GM12878 (cell line): ENCODE measurements at regions not wholly inside any gene's neighbourhood (a gene's known extent, or its start where the extent isn't known, plus 50 kb on each side); places are given as distances from the start of the nearest gene placed in this dataset.

Experiments
- ATAC-seq: fragments of 200-7000 bp; cut with Tn5 transposase; 3 replicates; pipeline ENCODE4 v1.9.1; 2020; ENCODE audit warnings: mild to moderate bottlenecking, moderate library complexity
- BruUV-seq: library from RNA; stranded (reverse); fragments of 400-500 nt; replicated peaks from 2 replicates; lab custom pipeline; 2021; lab: Mats Ljungman, UMichigan
- CTCF ChIA-PET: fragments of 300-600 bp; sonication (Branson Sonifier 250); formaldehyde crosslinking; extraction: SDS; loops from one replicate; lab custom pipeline; 2021; ENCODE audit warnings: inconsistent platforms; lab: Yijun Ruan, JAX
- POLR2A ChIA-PET: fragments of 350-600 bp; formaldehyde crosslinking; extraction: SDS; loops from one replicate; lab custom pipeline; 2021; ENCODE audit warnings: inconsistent platforms; lab: Charles Lee
- RAD21 ChIA-PET: fragments of 300-600 bp; sonication (Branson Sonifier 250); formaldehyde crosslinking; loops from one replicate; lab custom pipeline; 2023; ENCODE audit warnings: antibody characterized with exemption; ENCODE audit not compliant: unreplicated experiment; lab: Charles Lee
- SMC1A ChIA-PET: fragments of 300-600 bp; sonication (Branson Sonifier 250); formaldehyde crosslinking; loops from one replicate; lab custom pipeline; 2023; ENCODE audit not compliant: unreplicated experiment, uncharacterized antibody; lab: Charles Lee
- DNase-seq: peaks from one replicate; pipeline ENCODE4 v3.0.0-alpha.2; 2011; ENCODE audit warnings: low read depth, low spot score
- FAIRE-seq: peaks from 3 replicates; lab custom pipeline; 2011; peaks lifted over from hg19 to GRCh38; lab: Jason Lieb, UNC
- H2AFZ ChIP-seq: 2 replicates; pipeline ENCODE4 v1.6.0; 2011; ENCODE audit warnings: low read depth, low read length, control low read depth; ENCODE audit not compliant: control insufficient read depth
- H3K27ac ChIP-seq: 2 replicates; pipeline ENCODE4 v1.5.1; 2011; ENCODE audit warnings: control low read depth; ENCODE audit not compliant: control insufficient read depth, insufficient read depth
- H3K27me3 ChIP-seq, 2 experiments: replicated peaks in 1 of 2; 2 replicates each; pipeline versions ENCODE4 v1.6.0 to v1.6.1; 2011; ENCODE audit warnings: low read length in 1 of 2; ENCODE audit not compliant: control insufficient read depth in 2 of 2, insufficient read depth in 2 of 2
- H3K36me3 ChIP-seq, 2 experiments: 2 replicates each; pipeline ENCODE4 v1.5.1; 2011; ENCODE audit warnings: low read length in 1 of 2; ENCODE audit not compliant: control insufficient read depth in 2 of 2, insufficient read depth in 2 of 2
- H3K4me1 ChIP-seq: 2 replicates; pipeline ENCODE4 v1.6.1; 2011; ENCODE audit warnings: mild to moderate bottlenecking, low read length, moderate library complexity, mixed read lengths; ENCODE audit not compliant: control insufficient read depth, insufficient read depth
- H3K4me2 ChIP-seq: 2 replicates; pipeline ENCODE4 v1.6.0; 2011; ENCODE audit warnings: control low read depth; ENCODE audit not compliant: control insufficient read depth, insufficient read depth
- H3K4me3 ChIP-seq: fragments of 200-600 bp; sonication (generic); 2 replicates; pipeline ENCODE4 v1.5.1; 2016
- H3K79me2 ChIP-seq: 2 replicates; pipeline ENCODE4 v1.6.0; 2011; ENCODE audit warnings: low read length; ENCODE audit not compliant: control insufficient read depth, insufficient read depth
- H3K9ac ChIP-seq: 2 replicates; pipeline ENCODE4 v1.8.0; 2011; ENCODE audit warnings: low read length, control low read depth, mixed read lengths; ENCODE audit not compliant: control insufficient read depth, insufficient read depth
- H3K9me3 ChIP-seq: replicated peaks from 3 replicates; pipeline ENCODE4 v1.5.1; 2011; ENCODE audit warnings: mild to moderate bottlenecking, low read length; ENCODE audit not compliant: control insufficient read depth, insufficient read depth
- H4K20me1 ChIP-seq: 2 replicates; pipeline ENCODE4 v1.6.0; 2011; ENCODE audit not compliant: control insufficient read depth, insufficient read depth
- ATF2 ChIP-seq: IDR thresholded peaks from 2 replicates; pipeline ENCODE4 v1.6.1; 2012; ENCODE audit warnings: low read length, inconsistent platforms
- BACH1 ChIP-seq: fragments of 450-650 bp; IDR thresholded peaks from 2 replicates; pipeline ENCODE4 v1.6.1; 2017; ENCODE audit warnings: mild to moderate bottlenecking, borderline replicate concordance
- EED ChIP-seq: sonication (generic); IDR thresholded peaks from 2 replicates; pipeline ENCODE4 v1.6.1; 2016; ENCODE audit warnings: antibody characterized with exemption, low read depth
- ETV6 ChIP-seq, 2 experiments: fragments of 450-650 bp in 1 of 2; IDR thresholded peaks in 1 of 2; conservative IDR thresholded peaks in 1 of 2; 2 replicates each; pipeline ENCODE4 v1.6.1; 2014; ENCODE audit warnings: antibody characterized with exemption in 1 of 2, borderline replicate concordance in 1 of 2, low read depth in 1 of 2, mild to moderate bottlenecking in 1 of 2, moderate library complexity in 1 of 2
- FOS ChIP-seq: IDR thresholded peaks from 3 replicates; pipeline ENCODE4 v1.6.1; 2011; ENCODE audit warnings: borderline replicate concordance; ENCODE audit not compliant: insufficient read length; ENCODE audit errors: extremely low read depth
- JUNB ChIP-seq: IDR thresholded peaks from 2 replicates; pipeline ENCODE4 v1.6.1; 2016; ENCODE audit warnings: antibody characterized with exemption, mild to moderate bottlenecking
- JUND ChIP-seq: IDR thresholded peaks from 2 replicates; pipeline ENCODE4 v1.6.1; 2012; ENCODE audit warnings: low read depth, mild to moderate bottlenecking, low read length, improper control_type of control experiment, moderate library complexity
- NR2F1 ChIP-seq: fragments of 450-650 bp; conservative IDR thresholded peaks from 2 replicates; pipeline ENCODE4 v1.6.1; 2017; ENCODE audit warnings: mild to moderate bottlenecking
- POLR2A ChIP-seq: IDR thresholded peaks from 2 replicates; pipeline ENCODE4 v1.6.1; 2011; ENCODE audit warnings: low read depth, mild to moderate bottlenecking, low read length
- SRF ChIP-seq, 2 experiments: IDR thresholded peaks; 2 replicates each; pipeline ENCODE4 v1.6.1; 2011; ENCODE audit warnings: low read depth in 2 of 2, low read length in 2 of 2, mild to moderate bottlenecking in 1 of 2, moderate library complexity in 1 of 2
- STAT1 ChIP-seq: fragments of 450-650 bp; conservative IDR thresholded peaks from 2 replicates; pipeline ENCODE4 v1.6.1; 2014; ENCODE audit warnings: antibody characterized with exemption, mild to moderate bottlenecking
- TAF1 ChIP-seq: IDR thresholded peaks from 2 replicates; pipeline ENCODE4 v1.6.1; 2011; ENCODE audit warnings: mild to moderate bottlenecking, low read depth, low read length, borderline replicate concordance
- TARDBP ChIP-seq: IDR thresholded peaks from 2 replicates; pipeline ENCODE4 v1.6.1; 2016; ENCODE audit warnings: borderline replicate concordance
- YY1 ChIP-seq: IDR thresholded peaks from 2 replicates; pipeline ENCODE4 v1.6.1; 2011; ENCODE audit warnings: low read depth, mild to moderate bottlenecking, low read length
- ZNF687 ChIP-seq: fragments of 450-650 bp; IDR thresholded peaks from 2 replicates; pipeline ENCODE4 v1.6.1; 2017; ENCODE audit warnings: mild to moderate bottlenecking, moderate library complexity
- in situ Hi-C: fragments of 300-500 bp; cut with MboI; formaldehyde crosslinking; loops from 9 replicates; pipeline ENCODE4 v1.14.3; 2018; ENCODE audit warnings: mixed read lengths
- intact Hi-C: fragments of 100-400 bp; cut with micrococcal nuclease; formaldehyde crosslinking; loops from one replicate; pipeline ENCODE4 v1.14.2; 2022; ENCODE audit not compliant: unreplicated experiment
- TF ChIP-seq, protein P1 (sequence below): fragments of 450-650 bp; IDR thresholded peaks from 2 replicates; pipeline ENCODE4 v1.6.1; 2017; ENCODE audit warnings: borderline replicate concordance
- TF ChIP-seq, protein P2 (sequence below): IDR thresholded peaks from 2 replicates; pipeline ENCODE4 v1.6.1; 2012; ENCODE audit warnings: mild to moderate bottlenecking, low read depth, low read length

- H3K9me3 ChIP-seq: no peaks in the 10 kb centered on the region
- no TSS peak for BruUV-seq
- POLR2A ChIA-PET: no interaction called here
- TF ChIP-seq, protein P1, sequence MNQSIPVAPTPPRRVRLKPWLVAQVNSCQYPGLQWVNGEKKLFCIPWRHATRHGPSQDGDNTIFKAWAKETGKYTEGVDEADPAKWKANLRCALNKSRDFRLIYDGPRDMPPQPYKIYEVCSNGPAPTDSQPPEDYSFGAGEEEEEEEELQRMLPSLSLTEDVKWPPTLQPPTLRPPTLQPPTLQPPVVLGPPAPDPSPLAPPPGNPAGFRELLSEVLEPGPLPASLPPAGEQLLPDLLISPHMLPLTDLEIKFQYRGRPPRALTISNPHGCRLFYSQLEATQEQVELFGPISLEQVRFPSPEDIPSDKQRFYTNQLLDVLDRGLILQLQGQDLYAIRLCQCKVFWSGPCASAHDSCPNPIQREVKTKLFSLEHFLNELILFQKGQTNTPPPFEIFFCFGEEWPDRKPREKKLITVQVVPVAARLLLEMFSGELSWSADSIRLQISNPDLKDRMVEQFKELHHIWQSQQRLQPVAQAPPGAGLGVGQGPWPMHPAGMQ: no peak
- TF ChIP-seq ETV6 (conservative IDR thresholded peaks at IDR 0.05 in 1 of 2, IDR thresholded peaks at IDR 0.05 in 1 of 2; ENCODE audit: borderline replicate concordance in 1 of 2, low read depth in 1 of 2): no peak
- TF ChIP-seq FOS: no peak
- TF ChIP-seq POLR2A: no peak
- TF ChIP-seq EED: no peak
- TF ChIP-seq, protein P2, sequence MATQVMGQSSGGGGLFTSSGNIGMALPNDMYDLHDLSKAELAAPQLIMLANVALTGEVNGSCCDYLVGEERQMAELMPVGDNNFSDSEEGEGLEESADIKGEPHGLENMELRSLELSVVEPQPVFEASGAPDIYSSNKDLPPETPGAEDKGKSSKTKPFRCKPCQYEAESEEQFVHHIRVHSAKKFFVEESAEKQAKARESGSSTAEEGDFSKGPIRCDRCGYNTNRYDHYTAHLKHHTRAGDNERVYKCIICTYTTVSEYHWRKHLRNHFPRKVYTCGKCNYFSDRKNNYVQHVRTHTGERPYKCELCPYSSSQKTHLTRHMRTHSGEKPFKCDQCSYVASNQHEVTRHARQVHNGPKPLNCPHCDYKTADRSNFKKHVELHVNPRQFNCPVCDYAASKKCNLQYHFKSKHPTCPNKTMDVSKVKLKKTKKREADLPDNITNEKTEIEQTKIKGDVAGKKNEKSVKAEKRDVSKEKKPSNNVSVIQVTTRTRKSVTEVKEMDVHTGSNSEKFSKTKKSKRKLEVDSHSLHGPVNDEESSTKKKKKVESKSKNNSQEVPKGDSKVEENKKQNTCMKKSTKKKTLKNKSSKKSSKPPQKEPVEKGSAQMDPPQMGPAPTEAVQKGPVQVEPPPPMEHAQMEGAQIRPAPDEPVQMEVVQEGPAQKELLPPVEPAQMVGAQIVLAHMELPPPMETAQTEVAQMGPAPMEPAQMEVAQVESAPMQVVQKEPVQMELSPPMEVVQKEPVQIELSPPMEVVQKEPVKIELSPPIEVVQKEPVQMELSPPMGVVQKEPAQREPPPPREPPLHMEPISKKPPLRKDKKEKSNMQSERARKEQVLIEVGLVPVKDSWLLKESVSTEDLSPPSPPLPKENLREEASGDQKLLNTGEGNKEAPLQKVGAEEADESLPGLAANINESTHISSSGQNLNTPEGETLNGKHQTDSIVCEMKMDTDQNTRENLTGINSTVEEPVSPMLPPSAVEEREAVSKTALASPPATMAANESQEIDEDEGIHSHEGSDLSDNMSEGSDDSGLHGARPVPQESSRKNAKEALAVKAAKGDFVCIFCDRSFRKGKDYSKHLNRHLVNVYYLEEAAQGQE: no peak
- no peak for TF ChIP-seq TAF1
- no peak for TF ChIP-seq ATF2
- no peak for TF ChIP-seq SRF (IDR thresholded peaks at IDR 0.05; ENCODE audit: low read depth in 2 of 2, low read length in 2 of 2)
- TF ChIP-seq NR2F1: no peak
- TF ChIP-seq YY1: no peak
- TF ChIP-seq TARDBP: no peak
- no peak for TF ChIP-seq JUNB
- no peak for TF ChIP-seq BACH1
- TF ChIP-seq JUND: no peak
- TF ChIP-seq ZNF687: no peak
- TF ChIP-seq STAT1: no peak
Observed at GRCh38 chr4:170162416-170162815, 72.7 kb upstream of the AADAT start.

More at GRCh38 chr4:170162416-170162815, 72.7 kb upstream of the AADAT start:
- no peaks in the 10 kb centered on the region for H4K20me1 ChIP-seq
- H3K9ac ChIP-seq: no peak overlapping the region
- no peaks in the 10 kb centered on the region for H3K4me1 ChIP-seq
- no peaks in the 10 kb centered on the region for H3K36me3 ChIP-seq
- FAIRE-seq (no peak), ATAC-seq (no peak), DNase-seq (no peak)
- no peak overlapping the region for H3K4me2 ChIP-seq
- intact Hi-C loops (no loop called here), in situ Hi-C loops (no loop called here)
- ChIA-PET CTCF (interaction anchor here (1.2 kb wide), 1 partner anchor 213 kb away, joined by 3 read pairs; no protein-coding TSS in a partner anchor), SMC1A (no interaction called here), RAD21 (no interaction called here)
- no peak overlapping the region for H2AFZ ChIP-seq
- no peak overlapping the region for H3K27ac ChIP-seq
- H3K79me2 ChIP-seq: no peaks in the 10 kb centered on the region
- no peaks in the 10 kb centered on the region for H3K27me3 ChIP-seq
- H3K4me3 ChIP-seq: no peak overlapping the region
